SK-N-SH treated with all-trans-retinoic acid at 6 μM for 48 hours (cell line): ENCODE measurements at regions not wholly inside any gene's neighbourhood (a gene's known extent, or its start where the extent isn't known, plus 50 kb on each side); places are given as distances from the start of the nearest gene placed in this dataset.

Experiments
- ARNTL ChIP-seq: fragments of 450-650 bp; formaldehyde crosslinking; IDR thresholded peaks from 2 replicates; pipeline ENCODE4 v1.5.0; 2020; ENCODE audit warnings: low read depth, mild to moderate bottlenecking, moderate library complexity, borderline replicate concordance
- CREB5 ChIP-seq: fragments of 250-450 bp; sonication (Bioruptor Pico); IDR thresholded peaks from 2 replicates; pipeline ENCODE4 v1.5.1; 2020; ENCODE audit warnings: low read depth, mild to moderate bottlenecking, moderate library complexity
- POU6F1 ChIP-seq: fragments of 250-450 bp; sonication (Bioruptor Pico); IDR thresholded peaks from 2 replicates; pipeline ENCODE4 v1.8.0; 2021; ENCODE audit warnings: low read depth, mild to moderate bottlenecking, moderate library complexity, borderline replicate concordance
- SNAI2 ChIP-seq: fragments of 250-450 bp; sonication (Bioruptor Pico); IDR thresholded peaks from 2 replicates; pipeline ENCODE4 v1.5.0; 2020; ENCODE audit warnings: mild to moderate bottlenecking, moderate library complexity
- ZFP30 ChIP-seq: fragments of 450-650 bp; formaldehyde crosslinking; IDR thresholded peaks from 2 replicates; pipeline ENCODE4 v1.5.0; 2022; ENCODE audit warnings: mild to moderate bottlenecking, moderate library complexity
- ZNF8 ChIP-seq: fragments of 450-650 bp; formaldehyde crosslinking; IDR thresholded peaks from 2 replicates; pipeline ENCODE4 v1.5.0; 2020; ENCODE audit warnings: mild to moderate bottlenecking, moderate library complexity

DNA sequence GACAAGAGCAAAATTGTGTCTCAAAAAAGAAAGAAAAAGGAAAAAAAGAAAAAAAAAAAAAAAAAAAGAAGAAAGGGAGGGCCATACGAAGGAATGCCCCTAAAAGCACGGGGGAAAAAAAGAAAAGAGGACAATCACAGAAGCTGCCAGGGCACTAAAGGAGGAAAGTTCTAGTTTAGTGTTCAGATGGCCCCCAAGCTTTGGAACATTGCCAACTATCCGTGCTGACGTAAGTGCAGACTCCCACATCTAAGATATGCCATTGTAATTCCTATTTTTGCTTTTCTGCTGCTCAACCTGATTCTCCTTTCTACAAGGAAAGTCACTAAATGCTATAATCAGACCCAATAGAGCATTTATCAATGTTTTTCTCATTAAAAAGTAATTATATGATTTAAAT, 842.1 kb downstream of the KCNJ2 start:
- no peak for TF ChIP-seq ZNF8 (CRISPR knock-in tag)
- no peak for TF ChIP-seq ARNTL (CRISPR knock-in tag)
- no peak for TF ChIP-seq SNAI2 (CRISPR knock-in tag)
- no peak for TF ChIP-seq ZFP30 (CRISPR knock-in tag)
- no peak for TF ChIP-seq CREB5 (CRISPR knock-in tag)
- TF ChIP-seq POU6F1: no peak
